Mammary epithelial cell (primary cell): ENCODE measurements at regions not wholly inside any gene's neighbourhood (a gene's known extent, or its start where the extent isn't known, plus 50 kb on each side); places are given as distances from the start of the nearest gene placed in this dataset.

Source experiments
- EZH2 ChIP-seq: IDR thresholded peaks from 2 replicates; pipeline ENCODE4 v1.6.1; 2012; ENCODE audit warnings: low read length, inconsistent platforms, borderline replicate concordance
- TF ChIP-seq, protein P1 (sequence below), 2 donors: IDR thresholded peaks in 1 of 2; conservative IDR thresholded peaks in 1 of 2; 2 replicates each; pipeline ENCODE4 v1.5.1; 2011 to 2012; ENCODE audit warnings: inconsistent platforms in 2 of 2, low read length in 2 of 2, mild to moderate bottlenecking in 2 of 2, control low read depth in 1 of 2, low read depth in 1 of 2; ENCODE audit not compliant: insufficient read depth in 1 of 2; ENCODE audit errors: extremely low read depth in 1 of 2

DNA sequence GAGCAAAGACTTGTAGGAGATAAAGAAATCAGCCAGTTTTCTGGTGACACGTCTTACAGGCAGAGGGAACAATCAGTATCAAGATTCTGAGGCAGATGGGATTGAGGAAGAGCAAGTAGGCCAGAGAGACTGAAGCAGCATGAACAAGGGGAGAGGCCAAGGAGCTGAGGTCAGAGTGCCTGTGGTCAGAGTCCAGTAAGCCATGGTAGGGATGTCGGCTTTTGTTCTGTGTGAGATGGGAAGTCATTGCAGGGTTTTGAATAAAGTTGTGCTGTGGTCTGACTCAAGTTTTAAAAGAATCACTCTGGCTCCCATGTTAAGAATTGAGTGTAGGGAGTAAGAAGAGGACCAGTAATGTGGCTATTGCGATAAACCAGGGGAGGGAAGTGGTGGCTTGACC lies 85.9 kb upstream of the IVNS1ABP start:
- TF ChIP-seq, protein P1, sequence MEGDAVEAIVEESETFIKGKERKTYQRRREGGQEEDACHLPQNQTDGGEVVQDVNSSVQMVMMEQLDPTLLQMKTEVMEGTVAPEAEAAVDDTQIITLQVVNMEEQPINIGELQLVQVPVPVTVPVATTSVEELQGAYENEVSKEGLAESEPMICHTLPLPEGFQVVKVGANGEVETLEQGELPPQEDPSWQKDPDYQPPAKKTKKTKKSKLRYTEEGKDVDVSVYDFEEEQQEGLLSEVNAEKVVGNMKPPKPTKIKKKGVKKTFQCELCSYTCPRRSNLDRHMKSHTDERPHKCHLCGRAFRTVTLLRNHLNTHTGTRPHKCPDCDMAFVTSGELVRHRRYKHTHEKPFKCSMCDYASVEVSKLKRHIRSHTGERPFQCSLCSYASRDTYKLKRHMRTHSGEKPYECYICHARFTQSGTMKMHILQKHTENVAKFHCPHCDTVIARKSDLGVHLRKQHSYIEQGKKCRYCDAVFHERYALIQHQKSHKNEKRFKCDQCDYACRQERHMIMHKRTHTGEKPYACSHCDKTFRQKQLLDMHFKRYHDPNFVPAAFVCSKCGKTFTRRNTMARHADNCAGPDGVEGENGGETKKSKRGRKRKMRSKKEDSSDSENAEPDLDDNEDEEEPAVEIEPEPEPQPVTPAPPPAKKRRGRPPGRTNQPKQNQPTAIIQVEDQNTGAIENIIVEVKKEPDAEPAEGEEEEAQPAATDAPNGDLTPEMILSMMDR (conservative IDR thresholded peaks at IDR 0.05 in 1 of 2, IDR thresholded peaks at IDR 0.05 in 1 of 2; ENCODE audit: extremely low read depth in 1 of 2, insufficient read depth in 1 of 2, low read depth in 1 of 2, low read length in 2 of 2): no peak
- TF ChIP-seq EZH2: no peak
